GM19438 (cell line): ENCODE measurements at regions not wholly inside any gene's neighbourhood (a gene's known extent, or its start where the extent isn't known, plus 50 kb on each side); places are given as distances from the start of the nearest gene placed in this dataset.

Experiments
- ATAC-seq: cut with Tn5 transposase; IDR thresholded peaks from one replicate; pipeline ENCODE4 v1.9.1; 2021; ENCODE audit warnings: low read depth; ENCODE audit not compliant: unreplicated experiment

GRCh38 chr2:129061069-129061768 is 742.6 kb upstream of the HS6ST1 start:
- no peak for ATAC-seq

DNA sequence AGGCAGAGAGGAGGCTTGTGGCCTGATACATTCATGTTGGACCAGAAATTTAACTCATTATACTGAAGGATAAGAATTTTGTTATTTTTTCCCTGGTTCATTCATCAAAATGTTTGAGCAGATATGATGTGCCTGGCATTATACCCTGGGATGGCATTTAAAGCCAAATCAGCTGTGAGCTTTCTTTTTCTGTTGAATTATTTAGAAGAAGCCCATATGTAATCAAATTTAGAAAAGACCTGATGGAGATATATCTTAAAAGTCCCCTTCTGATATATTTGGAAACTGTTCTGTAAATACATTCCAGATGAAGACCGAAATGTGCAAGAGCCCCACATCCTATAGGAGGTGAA is 743.1 kb upstream of the HS6ST1 start:
- no peak for ATAC-seq

DNA sequence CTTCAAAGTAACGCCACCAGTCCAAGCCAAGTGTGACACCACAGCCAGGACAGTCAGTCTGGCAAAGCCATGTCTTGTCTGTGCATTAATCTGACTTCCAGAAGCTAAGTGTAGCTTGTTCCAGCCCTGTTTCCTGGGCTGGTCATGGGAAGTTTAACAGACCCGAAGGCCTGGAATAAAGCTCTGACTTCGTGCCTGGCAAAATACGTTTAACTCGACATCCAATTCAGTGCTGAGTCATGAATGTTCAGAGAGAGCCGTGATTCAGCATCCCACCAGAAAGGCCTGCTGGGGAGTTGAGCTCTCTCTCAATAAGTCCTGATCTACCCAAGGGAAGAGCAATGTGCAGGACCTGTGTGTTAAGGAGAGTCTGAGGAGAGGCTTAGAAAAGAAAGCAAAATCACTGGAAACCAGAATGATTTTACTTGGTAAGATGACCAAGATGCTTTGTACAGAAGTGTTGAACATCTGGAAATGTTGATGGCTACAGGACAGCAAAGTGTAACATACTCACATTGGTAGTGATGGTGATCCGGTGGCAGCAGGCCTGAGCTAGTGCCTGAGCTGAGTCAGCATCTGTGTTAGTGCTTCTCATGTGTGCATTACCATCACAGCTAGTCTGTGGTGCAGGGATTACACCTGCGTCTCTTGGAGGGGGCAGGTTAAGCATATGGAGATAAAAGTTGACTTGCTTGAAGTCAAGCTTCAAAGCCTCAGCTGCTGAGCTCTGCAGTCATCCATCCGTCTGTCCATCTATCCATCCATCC is 743.7 kb upstream of the HS6ST1 start:
- ATAC-seq, result no peak

DNA sequence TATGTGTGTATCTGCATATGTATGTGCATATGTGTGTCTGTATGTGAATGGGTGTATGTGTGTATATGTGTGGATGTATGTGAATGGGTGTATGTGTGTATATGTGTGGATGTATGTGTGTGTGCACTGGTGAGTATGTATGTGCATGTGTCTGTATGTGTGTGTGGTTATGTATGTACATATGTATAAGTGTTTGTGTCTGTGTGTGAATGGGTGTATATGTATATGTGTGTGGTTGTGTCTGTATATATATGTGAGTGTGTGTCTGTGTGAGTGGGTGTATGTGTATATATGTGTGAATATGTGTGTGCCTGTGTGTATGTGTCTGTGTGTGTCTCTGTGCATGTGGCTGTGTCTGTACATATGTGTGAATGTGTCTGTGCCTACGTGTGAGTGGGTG is 748.4 kb upstream of the HS6ST1 start:
- no peak for ATAC-seq

- no peak for ATAC-seq
Observed at GRCh38 chr2:129067953-129068352, 749.3 kb upstream of the HS6ST1 start.

DNA sequence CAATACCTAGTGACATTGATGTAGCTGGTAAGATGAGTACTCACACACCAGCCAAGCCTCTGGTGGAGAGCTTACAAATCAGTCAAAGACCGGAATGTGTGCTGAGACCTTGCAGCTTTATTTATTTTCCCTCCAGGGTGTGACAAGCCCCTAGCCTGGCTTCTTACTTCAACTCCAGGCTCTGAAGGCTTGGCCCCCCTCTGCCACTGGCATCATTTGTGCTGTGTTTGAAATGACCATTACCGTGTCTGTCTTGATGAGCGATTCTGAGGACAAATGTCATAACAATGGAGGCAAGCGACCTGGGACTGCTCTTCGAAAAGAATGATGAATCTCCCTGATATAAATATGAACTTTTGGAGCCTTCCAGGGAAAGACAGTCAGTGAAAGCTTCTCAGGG is 749.9 kb upstream of the HS6ST1 start:
- no peak for ATAC-seq

DNA sequence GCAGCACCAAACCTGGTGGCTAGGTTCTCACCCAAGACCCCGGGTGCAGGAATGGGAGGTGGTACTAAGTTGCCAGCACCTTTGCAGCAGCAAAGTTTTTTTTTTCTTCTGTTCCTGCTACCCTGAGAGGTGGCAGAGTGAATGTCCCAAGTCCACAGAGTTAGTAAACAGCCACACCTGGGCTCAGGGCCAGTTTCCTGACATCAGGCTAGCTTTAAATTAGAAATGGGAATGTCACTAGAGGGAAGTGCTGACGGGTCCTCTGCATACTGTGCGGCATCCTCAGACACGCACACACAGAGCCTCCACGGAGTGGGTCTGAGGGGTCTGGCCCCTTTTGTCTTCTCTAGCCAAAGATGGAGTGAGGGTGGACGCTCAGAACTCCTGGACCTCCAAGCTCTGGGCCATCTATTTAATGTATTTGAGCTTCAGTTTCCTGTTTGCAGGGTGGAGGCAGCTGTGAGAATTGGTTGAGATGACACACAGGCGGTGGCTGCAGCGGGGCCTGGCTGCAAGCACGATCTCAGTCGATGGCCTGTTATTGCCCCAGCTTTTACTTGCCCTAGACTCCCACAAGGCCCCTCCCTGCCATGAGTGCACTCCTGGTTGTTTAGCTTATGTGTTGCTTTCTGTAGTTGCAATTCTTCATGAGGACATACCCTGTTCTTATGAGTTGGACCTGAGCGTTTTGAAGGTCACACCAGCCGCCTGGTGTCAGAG is 751.4 kb upstream of the HS6ST1 start:
- no peak for ATAC-seq

- ATAC-seq, result no peak
Observed at GRCh38 chr2:129070663-129071062, 752.0 kb upstream of the HS6ST1 start.

DNA sequence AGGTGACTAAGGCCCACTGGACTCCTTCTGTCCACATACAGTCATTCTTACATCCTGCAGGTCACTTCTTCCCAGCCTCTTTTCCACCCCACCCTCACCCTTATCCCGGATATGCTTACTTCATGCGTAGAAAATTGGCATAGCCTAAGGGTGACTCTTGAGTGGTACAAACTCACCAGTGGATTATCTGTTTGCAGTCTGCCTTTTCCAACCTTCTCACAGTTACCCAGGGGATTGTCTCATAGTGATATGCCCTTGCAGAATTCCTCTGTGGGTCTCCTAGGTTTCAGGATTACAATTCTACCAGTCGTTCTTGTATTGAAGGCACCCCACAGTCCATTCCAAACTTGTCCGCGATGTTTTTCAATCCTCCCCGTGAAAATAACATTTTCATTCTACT is 752.9 kb upstream of the HS6ST1 start:
- no peak for ATAC-seq

- ATAC-seq, result no peak
Observed at GRCh38 chr2:129074298-129074920, 755.7 kb upstream of the HS6ST1 start.

- no peak for ATAC-seq
Observed at GRCh38 chr2:129078548-129078947, 759.9 kb upstream of the HS6ST1 start.

DNA sequence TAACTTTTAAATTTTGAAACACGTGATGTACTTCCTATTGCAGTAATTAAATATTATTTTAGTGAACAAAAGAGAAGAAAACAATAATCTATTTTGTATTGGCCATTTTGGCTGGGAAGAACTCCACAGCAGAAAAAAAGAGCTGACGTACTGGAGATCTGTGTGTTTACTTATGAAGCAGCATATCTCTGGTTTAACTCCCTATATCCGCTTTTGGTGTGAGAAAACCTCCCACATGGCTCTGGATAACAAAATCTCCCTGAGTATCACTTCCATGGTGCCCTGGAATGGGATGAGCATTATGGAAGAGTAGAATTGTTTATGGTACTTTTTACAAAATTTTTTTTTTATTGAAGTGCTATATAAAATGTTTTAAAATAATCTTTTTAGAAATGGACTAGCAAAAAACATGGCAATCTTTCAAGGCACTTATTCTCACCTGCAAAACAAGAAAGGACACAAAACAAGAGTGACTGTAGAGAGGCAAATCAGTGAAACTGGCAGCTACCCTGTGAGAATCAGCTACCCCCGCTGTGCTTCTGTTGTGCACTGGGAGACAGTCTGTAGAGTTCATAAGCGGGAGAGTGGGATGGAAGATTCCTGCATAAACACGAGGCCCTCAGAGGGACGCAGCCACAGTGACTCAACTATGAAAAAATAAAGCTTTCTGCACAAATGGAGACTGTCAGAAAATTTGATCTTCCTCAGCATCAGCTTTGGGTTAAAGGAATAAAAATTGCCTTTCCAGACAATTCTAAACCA is 762.2 kb upstream of the HS6ST1 start:
- no peak for ATAC-seq

DNA sequence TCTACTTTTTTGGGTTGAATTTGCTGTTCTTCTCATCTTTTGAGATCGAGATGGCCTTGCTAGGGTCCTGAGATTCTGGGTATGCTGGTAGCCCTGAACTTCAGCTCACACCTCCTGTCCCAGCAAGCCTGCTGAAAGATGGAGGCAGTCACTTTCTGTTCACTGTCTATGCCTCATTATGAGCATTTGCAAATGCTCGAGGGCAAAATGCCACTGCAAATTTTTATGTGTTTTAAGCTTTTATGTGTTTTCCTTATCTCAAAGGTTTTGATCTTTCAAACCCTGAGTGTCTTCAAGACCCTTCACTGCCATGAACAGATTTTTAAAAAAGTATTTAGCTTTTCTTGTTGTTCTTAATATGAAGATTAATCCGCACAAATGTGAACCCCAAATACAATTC is 766.7 kb upstream of the HS6ST1 start:
- no peak for ATAC-seq

GRCh38 chr2:129087133-129087813 is 768.6 kb upstream of the HS6ST1 start:
- ATAC-seq, result no peak

- ATAC-seq, result no peak
Observed at GRCh38 chr2:129091620-129092019, 773.0 kb upstream of the HS6ST1 start.

GRCh38 chr2:129092956-129093355 is 774.3 kb upstream of the HS6ST1 start:
- ATAC-seq, result no peak

DNA sequence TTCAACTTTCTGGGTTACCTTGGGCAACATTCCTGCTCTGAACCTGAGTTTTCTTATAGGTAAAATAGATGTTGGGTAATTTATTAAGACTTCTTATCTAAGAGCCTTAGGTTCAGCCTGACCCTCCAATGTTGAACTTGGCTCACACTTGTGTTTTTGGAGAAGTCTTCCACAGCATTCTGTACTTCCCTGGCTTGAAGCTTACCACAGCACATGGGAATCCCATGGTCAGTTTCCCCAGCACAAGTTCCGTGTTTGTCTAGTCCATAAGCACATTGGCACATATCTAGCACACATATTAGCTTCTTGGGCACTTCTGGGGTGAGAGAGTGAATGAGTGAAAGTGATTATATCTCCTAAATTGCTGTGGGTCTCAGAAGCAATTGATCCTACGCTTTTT is 782.5 kb upstream of the HS6ST1 start:
- ATAC-seq, result no peak

DNA sequence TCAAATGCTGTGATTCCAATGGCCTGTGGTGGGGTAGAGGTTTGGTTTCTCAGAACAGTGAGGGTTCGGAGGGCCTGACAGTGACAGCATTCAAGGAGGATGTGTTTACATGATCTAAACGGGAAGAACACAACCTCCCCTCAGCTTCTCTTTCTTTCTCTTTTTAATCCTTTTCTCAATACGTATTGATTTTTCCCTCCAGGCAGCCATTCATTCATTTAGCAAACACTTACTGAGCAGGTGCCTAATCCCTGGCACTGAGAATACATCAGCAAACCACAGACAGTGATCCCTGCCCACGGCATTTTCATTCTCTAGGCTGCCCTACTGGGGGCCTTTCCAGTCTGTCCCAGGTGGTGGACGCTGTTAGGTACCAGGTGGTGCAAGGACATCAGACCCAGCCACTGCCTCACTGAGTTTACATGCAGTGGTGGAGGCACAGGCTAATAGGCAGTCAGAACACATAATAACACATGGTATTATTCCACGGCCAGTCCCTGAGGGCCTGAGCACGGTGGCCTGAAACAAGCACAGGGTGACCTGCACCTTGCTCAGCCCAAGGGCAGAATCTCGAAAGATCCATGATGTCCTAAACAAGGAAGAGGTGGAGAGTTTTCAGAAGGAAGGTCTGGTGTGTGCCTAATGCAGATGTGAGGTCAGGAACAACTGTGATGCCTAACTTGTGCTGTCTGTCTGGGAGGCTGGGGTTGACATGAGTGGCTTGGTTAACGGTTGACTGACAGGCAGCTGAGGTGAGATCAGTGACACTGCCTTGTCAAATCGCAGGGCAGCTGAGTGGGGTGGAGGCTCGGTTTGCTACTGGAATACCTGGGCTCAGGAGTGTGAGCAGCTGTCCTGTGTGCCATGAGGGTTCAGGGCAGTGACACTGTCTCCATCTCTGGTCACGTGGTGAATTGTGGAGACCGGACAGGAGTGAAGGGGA is 785.5 kb upstream of the HS6ST1 start:
- no peak for ATAC-seq

- no peak for ATAC-seq
Observed at GRCh38 chr2:129112181-129112580, 793.5 kb upstream of the HS6ST1 start.
